GM23338 (cell line): ENCODE measurements at regions not wholly inside any gene's neighbourhood (a gene's known extent, or its start where the extent isn't known, plus 50 kb on each side); places are given as distances from the start of the nearest gene placed in this dataset.

Experiments used
- ATAC-seq: fragments of 200-7000 bp; cut with Tn5 transposase; 3 replicates; pipeline ENCODE4 v1.9.1; 2020
- DNase-seq: peaks from one replicate; pipeline ENCODE4 v3.0.0-alpha.2; 2015; ENCODE audit warnings: low spot score
- H2AFZ ChIP-seq: fragments of 200-600 bp; sonication (generic); 2 replicates; pipeline ENCODE4 v1.8.0; 2016; ENCODE audit warnings: antibody characterized with exemption, mild to moderate bottlenecking, moderate library complexity
- H3F3A ChIP-seq: fragments of 200-600 bp; sonication (generic); replicated peaks from 2 replicates; pipeline ENCODE4 v1.8.0; 2017; ENCODE audit warnings: antibody characterized with exemption, mixed run types, low read depth
- H3K27ac ChIP-seq: fragments of 200-600 bp; sonication (generic); 2 replicates; pipeline ENCODE4 v1.6.1; 2016; ENCODE audit warnings: low read depth
- H3K27me3 ChIP-seq: fragments of 200-600 bp; sonication (generic); 2 replicates; pipeline ENCODE4 v1.8.0; 2016; ENCODE audit warnings: mild to moderate bottlenecking, mixed run types, moderate library complexity; ENCODE audit not compliant: insufficient read depth
- H3K36me3 ChIP-seq: fragments of 200-600 bp; sonication (generic); 2 replicates; pipeline ENCODE4 v1.8.0; 2016; ENCODE audit warnings: mild to moderate bottlenecking; ENCODE audit not compliant: insufficient read depth
- H3K4me1 ChIP-seq: fragments of 200-600 bp; sonication (generic); 2 replicates; pipeline ENCODE4 v1.8.0; 2016; ENCODE audit warnings: mild to moderate bottlenecking, moderate library complexity; ENCODE audit not compliant: insufficient read depth
- H3K4me2 ChIP-seq: fragments of 200-600 bp; sonication (generic); 2 replicates; pipeline ENCODE4 v1.7.1; 2017; ENCODE audit warnings: mixed run types
- H3K4me3 ChIP-seq: fragments of 200-600 bp; sonication (generic); 2 replicates; pipeline ENCODE4 v1.6.1; 2016; ENCODE audit warnings: mixed run types
- H3K79me2 ChIP-seq: fragments of 200-600 bp; sonication (generic); replicated peaks from 2 replicates; pipeline ENCODE4 v1.8.0; 2017; ENCODE audit warnings: mild to moderate bottlenecking; ENCODE audit not compliant: insufficient read depth
- H3K9me2 ChIP-seq: fragments of 200-600 bp; sonication (generic); 2 replicates; pipeline ENCODE4 v1.8.0; 2017; ENCODE audit not compliant: insufficient read depth
- H4K20me1 ChIP-seq: fragments of 200-600 bp; sonication (generic); replicated peaks from 2 replicates; pipeline ENCODE4 v1.8.0; 2017; ENCODE audit warnings: mild to moderate bottlenecking; ENCODE audit not compliant: insufficient read depth
- H3K27ac Mint-ChIP-seq: 2 replicates; pipeline ENCODE4 v1.8.0; 2020; ENCODE audit warnings: inconsistent platforms, mild to moderate bottlenecking, moderate library complexity, mixed read lengths
- H3K27me3 Mint-ChIP-seq: 3 replicates; pipeline ENCODE4 v1.8.0; 2022; ENCODE audit warnings: low read depth, mild to moderate bottlenecking, moderate library complexity, mixed read lengths, inconsistent platforms; ENCODE audit not compliant: insufficient read depth, poor library complexity
- H3K36me3 Mint-ChIP-seq: 3 replicates; pipeline ENCODE4 v1.8.0; 2021; ENCODE audit warnings: low read depth, mild to moderate bottlenecking, inconsistent platforms, moderate library complexity, mixed read lengths
- H3K4me1 Mint-ChIP-seq: 3 replicates; pipeline ENCODE4 v1.8.0; 2020; ENCODE audit warnings: mild to moderate bottlenecking, inconsistent platforms, mixed read lengths
- H3K4me3 Mint-ChIP-seq: 3 replicates; pipeline ENCODE4 v1.8.0; 2021; ENCODE audit warnings: moderate library complexity, mild to moderate bottlenecking, inconsistent platforms, mixed read lengths
- H3K9me3 Mint-ChIP-seq: 3 replicates; pipeline ENCODE4 v1.8.0; 2020; ENCODE audit warnings: moderate library complexity, mild to moderate bottlenecking, inconsistent platforms, mixed read lengths
- CREB1 ChIP-seq: fragments of 250-450 bp; sonication (Bioruptor Pico); IDR thresholded peaks from 2 replicates; pipeline ENCODE4 v1.5.0; 2020; ENCODE audit warnings: low read depth, mild to moderate bottlenecking, moderate library complexity
- CTCF ChIP-seq, 2 experiments: fragments of 200-600 bp in 1 of 2; sonication (generic) in 1 of 2; conservative IDR thresholded peaks; 2 replicates each; pipeline versions ENCODE4 v1.5.1 to v1.6.1; 2016 to 2017; ENCODE audit warnings: antibody characterized with exemption in 2 of 2, low read depth in 2 of 2, mild to moderate bottlenecking in 2 of 2, moderate library complexity in 1 of 2
- EZH2 ChIP-seq: fragments of 200-600 bp; sonication (generic); IDR thresholded peaks from one replicate; pipeline ENCODE4 v1.8.0; 2017; ENCODE audit warnings: antibody characterized with exemption, mild to moderate bottlenecking, low read depth; ENCODE audit not compliant: unreplicated experiment
- EZH2phosphoT487 ChIP-seq: fragments of 200-600 bp; sonication (generic); IDR thresholded peaks from one replicate; pipeline ENCODE4 v1.8.1; 2018; ENCODE audit warnings: antibody characterized with exemption; ENCODE audit not compliant: unreplicated experiment
- JUNB ChIP-seq: IDR thresholded peaks from one replicate; pipeline ENCODE4 v1.6.1; 2016; ENCODE audit warnings: antibody characterized with exemption; ENCODE audit not compliant: unreplicated experiment
- NANOG ChIP-seq: IDR thresholded peaks from 2 replicates; pipeline ENCODE4 v1.6.1; 2016; ENCODE audit warnings: antibody characterized with exemption, borderline replicate concordance
- POLR2AphosphoS5 ChIP-seq: IDR thresholded peaks from 2 replicates; pipeline ENCODE4 v1.6.1; 2016; ENCODE audit warnings: antibody characterized with exemption, low read depth
- STAT1 ChIP-seq: IDR thresholded peaks from one replicate; pipeline ENCODE4 v1.6.1; 2016; ENCODE audit warnings: antibody characterized with exemption; ENCODE audit not compliant: unreplicated experiment
- ZNF114 ChIP-seq: fragments of 250-450 bp; sonication (Bioruptor Pico); IDR thresholded peaks from 2 replicates; pipeline ENCODE4 v1.5.0; 2020; ENCODE audit warnings: mild to moderate bottlenecking, moderate library complexity
- ZNF331 ChIP-seq: fragments of 250-450 bp; sonication (Bioruptor Pico); IDR thresholded peaks from 2 replicates; pipeline ENCODE4 v1.5.0; 2020; ENCODE audit warnings: low read depth, mild to moderate bottlenecking, moderate library complexity
- ZNF462 ChIP-seq: fragments of 250-450 bp; sonication (Bioruptor Pico); IDR thresholded peaks from 2 replicates; pipeline ENCODE4 v1.5.0; 2020; ENCODE audit warnings: mild to moderate bottlenecking, moderate library complexity
- TF ChIP-seq, protein P1 (sequence below): IDR thresholded peaks from 2 replicates; pipeline ENCODE4 v1.6.1; 2016; ENCODE audit warnings: antibody characterized with exemption
- TF ChIP-seq, protein P2 (sequence below): IDR thresholded peaks from one replicate; pipeline ENCODE4 v1.6.1; 2018; ENCODE audit warnings: antibody characterized with exemption; ENCODE audit not compliant: unreplicated experiment

DNA sequence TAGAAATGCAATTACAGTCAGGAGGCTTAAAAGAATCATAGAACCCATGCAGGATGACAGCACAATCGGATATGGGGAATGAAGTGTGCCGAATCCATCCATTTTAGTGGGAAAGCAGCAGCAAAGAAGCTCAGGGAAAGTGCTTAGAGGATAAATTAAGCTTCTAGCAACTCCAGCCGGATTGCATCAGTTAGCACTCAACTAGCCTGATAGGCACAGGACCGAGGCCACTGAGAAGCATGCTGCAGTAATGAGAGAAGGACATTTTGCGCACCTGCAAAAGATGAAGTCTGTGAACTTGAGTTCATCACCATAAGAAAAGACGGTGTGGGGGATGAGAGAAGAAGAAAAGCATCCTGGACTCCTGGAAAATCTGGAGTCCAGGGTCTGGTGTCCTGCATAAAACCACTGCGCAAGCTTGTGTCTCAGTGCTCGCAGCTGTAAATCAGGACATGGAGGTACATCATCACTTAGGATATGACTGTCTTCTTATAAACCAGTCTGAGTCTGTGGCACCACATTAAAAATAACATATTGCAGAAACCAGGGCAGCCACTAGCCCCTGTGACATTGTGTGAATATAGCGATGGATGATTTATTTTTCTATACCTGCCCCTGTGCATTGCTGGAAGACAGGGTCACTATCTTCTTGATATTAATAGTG, 665.5 kb upstream of the SOX11 start:
- Histone ChIP-seq H3K27ac (no peak overlapping the region), H3K79me2 (no peaks in the 10 kb centered on the region), H3K4me2 (no peak overlapping the region), H3K27me3 (no peaks in the 10 kb centered on the region), H3K4me3 (no peak overlapping the region), H4K20me1 (no peaks in the 10 kb centered on the region), H2AFZ (peak overlapping the region; percentile 84; the same call in 1 of the 2 replicates), H3F3A (peaks cover 10% of the 10 kb centered on the region), H3K36me3 (0 out of 2 replicates have a peak, but pooled peaks cover 4% of the 10 kb centered on the region), H3K9me2 (0 out of 2 replicates have a peak, but pooled peaks cover 5% of the 10 kb centered on the region), H3K4me1 (no peaks in the 10 kb centered on the region)
- peaks cover 2% of the 10 kb centered on the region; the same call in 1 of the 3 replicates for H3K4me1 Mint-ChIP-seq
- TF ChIP-seq NANOG, result no peak
- no peak for TF ChIP-seq EZH2
- TF ChIP-seq CREB1 (CRISPR knock-in tag), result no peak
- no peak for TF ChIP-seq ZNF462
- no peak for TF ChIP-seq ZNF331
- TF ChIP-seq, protein P1, sequence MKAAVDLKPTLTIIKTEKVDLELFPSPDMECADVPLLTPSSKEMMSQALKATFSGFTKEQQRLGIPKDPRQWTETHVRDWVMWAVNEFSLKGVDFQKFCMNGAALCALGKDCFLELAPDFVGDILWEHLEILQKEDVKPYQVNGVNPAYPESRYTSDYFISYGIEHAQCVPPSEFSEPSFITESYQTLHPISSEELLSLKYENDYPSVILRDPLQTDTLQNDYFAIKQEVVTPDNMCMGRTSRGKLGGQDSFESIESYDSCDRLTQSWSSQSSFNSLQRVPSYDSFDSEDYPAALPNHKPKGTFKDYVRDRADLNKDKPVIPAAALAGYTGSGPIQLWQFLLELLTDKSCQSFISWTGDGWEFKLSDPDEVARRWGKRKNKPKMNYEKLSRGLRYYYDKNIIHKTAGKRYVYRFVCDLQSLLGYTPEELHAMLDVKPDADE, result no peak
- TF ChIP-seq CTCF (conservative IDR thresholded peaks at IDR 0.05; ENCODE audit: low read depth in 2 of 2), result no peak
- no peak for TF ChIP-seq EZH2phosphoT487
- no peak for TF ChIP-seq JUNB
- TF ChIP-seq, protein P2, sequence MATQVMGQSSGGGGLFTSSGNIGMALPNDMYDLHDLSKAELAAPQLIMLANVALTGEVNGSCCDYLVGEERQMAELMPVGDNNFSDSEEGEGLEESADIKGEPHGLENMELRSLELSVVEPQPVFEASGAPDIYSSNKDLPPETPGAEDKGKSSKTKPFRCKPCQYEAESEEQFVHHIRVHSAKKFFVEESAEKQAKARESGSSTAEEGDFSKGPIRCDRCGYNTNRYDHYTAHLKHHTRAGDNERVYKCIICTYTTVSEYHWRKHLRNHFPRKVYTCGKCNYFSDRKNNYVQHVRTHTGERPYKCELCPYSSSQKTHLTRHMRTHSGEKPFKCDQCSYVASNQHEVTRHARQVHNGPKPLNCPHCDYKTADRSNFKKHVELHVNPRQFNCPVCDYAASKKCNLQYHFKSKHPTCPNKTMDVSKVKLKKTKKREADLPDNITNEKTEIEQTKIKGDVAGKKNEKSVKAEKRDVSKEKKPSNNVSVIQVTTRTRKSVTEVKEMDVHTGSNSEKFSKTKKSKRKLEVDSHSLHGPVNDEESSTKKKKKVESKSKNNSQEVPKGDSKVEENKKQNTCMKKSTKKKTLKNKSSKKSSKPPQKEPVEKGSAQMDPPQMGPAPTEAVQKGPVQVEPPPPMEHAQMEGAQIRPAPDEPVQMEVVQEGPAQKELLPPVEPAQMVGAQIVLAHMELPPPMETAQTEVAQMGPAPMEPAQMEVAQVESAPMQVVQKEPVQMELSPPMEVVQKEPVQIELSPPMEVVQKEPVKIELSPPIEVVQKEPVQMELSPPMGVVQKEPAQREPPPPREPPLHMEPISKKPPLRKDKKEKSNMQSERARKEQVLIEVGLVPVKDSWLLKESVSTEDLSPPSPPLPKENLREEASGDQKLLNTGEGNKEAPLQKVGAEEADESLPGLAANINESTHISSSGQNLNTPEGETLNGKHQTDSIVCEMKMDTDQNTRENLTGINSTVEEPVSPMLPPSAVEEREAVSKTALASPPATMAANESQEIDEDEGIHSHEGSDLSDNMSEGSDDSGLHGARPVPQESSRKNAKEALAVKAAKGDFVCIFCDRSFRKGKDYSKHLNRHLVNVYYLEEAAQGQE, result no peak
- TF ChIP-seq POLR2AphosphoS5, result no peak
- no peak for TF ChIP-seq STAT1
- TF ChIP-seq ZNF114 (CRISPR knock-in tag), result no peak
- H3K27ac Mint-ChIP-seq, result no peak overlapping the region
- no peak overlapping the region for H3K4me3 Mint-ChIP-seq
- peaks cover 7% of the 10 kb centered on the region for H3K27me3 Mint-ChIP-seq
- no peak for DNase-seq
- H3K36me3 Mint-ChIP-seq, result peaks cover 21% of the 10 kb centered on the region
- H3K9me3 Mint-ChIP-seq, result peaks cover 81% of the 10 kb centered on the region
- no peak for ATAC-seq
